ENCODE measurements at regions not wholly inside any gene's neighbourhood (a gene's known extent, or its start where the extent isn't known, plus 50 kb on each side); places are given as distances from the start of the nearest gene placed in this dataset.

DNA sequence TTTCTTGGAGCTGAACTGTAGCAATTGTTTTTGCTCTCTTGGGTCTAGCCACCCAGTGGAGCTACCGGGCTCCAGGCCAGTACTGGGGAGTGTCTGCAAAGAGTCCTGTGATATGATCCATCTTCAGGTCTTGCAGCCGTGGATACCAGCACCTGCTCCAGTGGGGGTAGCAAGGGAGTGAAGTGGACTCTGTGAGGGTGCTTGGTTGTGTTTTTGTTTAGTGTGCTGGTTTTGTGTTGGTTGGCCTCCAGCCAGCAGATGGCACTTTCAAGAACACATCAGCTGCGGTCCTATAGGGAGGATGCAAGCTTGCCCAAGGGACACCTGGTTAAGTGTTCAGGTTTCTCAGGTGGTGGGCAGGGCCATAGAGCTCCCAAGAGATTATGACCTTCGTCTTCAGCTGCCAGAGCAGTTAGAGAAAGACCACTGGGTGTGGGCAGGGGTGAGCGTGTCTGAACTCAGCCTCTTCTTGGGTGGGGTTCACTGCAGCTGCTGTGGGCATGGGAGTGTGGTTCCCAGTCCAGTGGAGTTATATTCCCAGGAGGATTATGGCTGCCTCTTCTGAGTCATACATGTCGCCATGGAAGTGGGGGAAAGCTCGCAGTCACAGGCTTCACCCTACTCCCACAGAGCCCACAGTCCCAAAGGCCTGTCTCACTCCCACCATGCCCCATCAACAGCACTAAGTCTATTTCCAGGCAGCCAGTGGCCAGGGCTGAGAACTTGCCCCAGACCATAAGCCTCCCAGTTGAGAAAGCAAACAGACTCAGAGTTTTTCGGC is 811.6 kb downstream of the GLUD2 start:
- TF ChIP-seq, protein P1, sequence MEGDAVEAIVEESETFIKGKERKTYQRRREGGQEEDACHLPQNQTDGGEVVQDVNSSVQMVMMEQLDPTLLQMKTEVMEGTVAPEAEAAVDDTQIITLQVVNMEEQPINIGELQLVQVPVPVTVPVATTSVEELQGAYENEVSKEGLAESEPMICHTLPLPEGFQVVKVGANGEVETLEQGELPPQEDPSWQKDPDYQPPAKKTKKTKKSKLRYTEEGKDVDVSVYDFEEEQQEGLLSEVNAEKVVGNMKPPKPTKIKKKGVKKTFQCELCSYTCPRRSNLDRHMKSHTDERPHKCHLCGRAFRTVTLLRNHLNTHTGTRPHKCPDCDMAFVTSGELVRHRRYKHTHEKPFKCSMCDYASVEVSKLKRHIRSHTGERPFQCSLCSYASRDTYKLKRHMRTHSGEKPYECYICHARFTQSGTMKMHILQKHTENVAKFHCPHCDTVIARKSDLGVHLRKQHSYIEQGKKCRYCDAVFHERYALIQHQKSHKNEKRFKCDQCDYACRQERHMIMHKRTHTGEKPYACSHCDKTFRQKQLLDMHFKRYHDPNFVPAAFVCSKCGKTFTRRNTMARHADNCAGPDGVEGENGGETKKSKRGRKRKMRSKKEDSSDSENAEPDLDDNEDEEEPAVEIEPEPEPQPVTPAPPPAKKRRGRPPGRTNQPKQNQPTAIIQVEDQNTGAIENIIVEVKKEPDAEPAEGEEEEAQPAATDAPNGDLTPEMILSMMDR (IDR thresholded peaks at IDR 0.05; ENCODE audit: unreplicated experiment), result no peak
- Mint-ChIP-seq H3K27ac (ENCODE audit: low read depth, unreplicated experiment) (no peak overlapping the region), H3K27me3 (ENCODE audit: insufficient read depth, unreplicated experiment) (no peaks in the 10 kb centered on the region), H3K4me3 (ENCODE audit: unreplicated experiment) (no peak overlapping the region), H3K9me3 (ENCODE audit: unreplicated experiment) (no peaks in the 10 kb centered on the region), H3K36me3 (ENCODE audit: insufficient read depth, unreplicated experiment) (no peaks in the 10 kb centered on the region), H3K4me1 (ENCODE audit: insufficient read depth, unreplicated experiment) (no peaks in the 10 kb centered on the region)
- no peak for DNase-seq (ENCODE audit: unreplicated experiment)
- BruUV-seq (replicated peaks), result no TSS peak
- intact Hi-C loops (cut with micrococcal nuclease), result no loop called here
- CTCF ChIA-PET, result interaction anchor here (0.6 kb wide), 1 partner anchor 15 kb away, joined by 3 read pairs; no protein-coding TSS in a partner anchor
- POLR2A ChIA-PET, result no interaction called here

GRCh38 chrX:121863976-121864375 is 816.6 kb downstream of the GLUD2 start:
- peaks cover 7% of the 10 kb centered on the region for H3K9me3 Mint-ChIP-seq (ENCODE audit: unreplicated experiment)
- no peak overlapping the region for H3K4me3 Mint-ChIP-seq (ENCODE audit: unreplicated experiment)
- BruUV-seq (replicated peaks), result no TSS peak
- TF ChIP-seq, protein P1 (IDR thresholded peaks at IDR 0.05; ENCODE audit: unreplicated experiment), result no peak
- no peak for DNase-seq (ENCODE audit: unreplicated experiment)
- no peak overlapping the region for H3K27ac Mint-ChIP-seq (ENCODE audit: low read depth, unreplicated experiment)
- H3K27me3 Mint-ChIP-seq (ENCODE audit: insufficient read depth, unreplicated experiment), result no peaks in the 10 kb centered on the region
- H3K36me3 Mint-ChIP-seq (ENCODE audit: insufficient read depth, unreplicated experiment), result no peaks in the 10 kb centered on the region
- H3K4me1 Mint-ChIP-seq (ENCODE audit: insufficient read depth, unreplicated experiment), result no peaks in the 10 kb centered on the region
- CTCF ChIA-PET, result no interaction called here
- intact Hi-C loops (cut with micrococcal nuclease), result no loop called here
- POLR2A ChIA-PET, result no interaction called here

GRCh38 chrX:121864561-121864960 is 817.2 kb downstream of the GLUD2 start:
- BruUV-seq (replicated peaks), result no TSS peak
- Mint-ChIP-seq H3K36me3 (ENCODE audit: insufficient read depth, unreplicated experiment) (no peaks in the 10 kb centered on the region), H3K4me1 (ENCODE audit: insufficient read depth, unreplicated experiment) (no peaks in the 10 kb centered on the region), H3K27me3 (ENCODE audit: insufficient read depth, unreplicated experiment) (no peaks in the 10 kb centered on the region), H3K9me3 (ENCODE audit: unreplicated experiment) (peaks cover 7% of the 10 kb centered on the region), H3K4me3 (ENCODE audit: unreplicated experiment) (no peak overlapping the region), H3K27ac (ENCODE audit: low read depth, unreplicated experiment) (no peak overlapping the region)
- POLR2A ChIA-PET, result interaction anchor here (0.6 kb wide), 1 partner anchor 138 kb away, joined by 3 read pairs; no protein-coding TSS in a partner anchor
- TF ChIP-seq, protein P1 (IDR thresholded peaks at IDR 0.05; ENCODE audit: unreplicated experiment), result no peak
- intact Hi-C loops (cut with micrococcal nuclease), result no loop called here
- DNase-seq (ENCODE audit: unreplicated experiment), result no peak
- CTCF ChIA-PET, result no interaction called here

DNA sequence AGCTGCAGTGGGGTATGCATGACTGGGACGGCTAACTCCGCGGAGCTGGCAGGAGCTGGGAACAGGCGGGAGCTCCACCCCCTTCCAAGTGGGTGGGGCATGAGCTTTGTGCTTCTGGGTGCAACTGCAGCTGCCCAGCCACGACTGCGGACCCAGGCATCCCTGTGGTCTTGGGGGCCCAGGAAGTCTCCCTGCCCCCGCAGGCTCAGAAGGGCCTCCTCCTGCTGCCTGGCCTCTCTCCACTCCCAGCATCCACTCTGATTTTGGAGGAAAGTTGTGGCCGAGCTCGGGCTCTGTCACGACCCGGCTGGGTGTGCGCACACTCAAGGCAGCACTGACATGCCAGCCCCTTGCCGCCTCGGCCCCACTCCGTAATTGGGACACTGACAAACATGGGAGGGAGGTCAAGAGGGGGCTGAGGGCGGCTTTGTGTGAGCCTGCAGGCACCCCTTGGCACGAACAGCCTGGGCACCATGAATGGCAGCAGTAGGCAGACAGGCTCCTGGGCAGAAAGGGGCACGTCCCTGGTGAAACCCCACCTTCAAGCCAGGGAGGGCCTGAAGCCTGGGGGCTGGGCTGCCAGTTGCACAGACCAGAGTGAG is 822.6 kb downstream of the GLUD2 start:
- Mint-ChIP-seq H3K36me3 (ENCODE audit: insufficient read depth, unreplicated experiment) (no peaks in the 10 kb centered on the region), H3K4me1 (ENCODE audit: insufficient read depth, unreplicated experiment) (no peaks in the 10 kb centered on the region), H3K27me3 (ENCODE audit: insufficient read depth, unreplicated experiment) (no peaks in the 10 kb centered on the region), H3K27ac (ENCODE audit: low read depth, unreplicated experiment) (no peak overlapping the region), H3K9me3 (ENCODE audit: unreplicated experiment) (peaks cover 17% of the 10 kb centered on the region), H3K4me3 (ENCODE audit: unreplicated experiment) (no peak overlapping the region)
- no TSS peak for BruUV-seq (replicated peaks)
- ChIA-PET POLR2A (interaction anchor here (0.8 kb wide), 1 partner anchor 139 kb away, joined by 6 read pairs; no protein-coding TSS in a partner anchor), CTCF (no interaction called here)
- TF ChIP-seq, protein P1 (IDR thresholded peaks at IDR 0.05; ENCODE audit: unreplicated experiment), result no peak
- no peak for DNase-seq (ENCODE audit: unreplicated experiment)
- intact Hi-C loops (cut with micrococcal nuclease), result no loop called here
